Right ventricle myocardium superior (tissue), 1 donor: ENCODE measurements at regions not wholly inside any gene's neighbourhood (a gene's known extent, or its start where the extent isn't known, plus 50 kb on each side); places are given as distances from the start of the nearest gene placed in this dataset.
"Not testable (repeated sequence)": the region's sequence is repeated elsewhere in the genome, so short reads cannot be mapped to it uniquely, and the experiment has no call there.

Experiments
- ATAC-seq: fragments of 200-7000 bp; cut with Tn5 transposase; one replicate; pipeline ENCODE4 v1.9.1; 2020; ENCODE audit warnings: mild to moderate bottlenecking; ENCODE audit not compliant: poor library complexity
- DNase-seq: peaks from one replicate; pipeline ENCODE4 v3.0.0-alpha.2; 2020
- intact Hi-C: fragments of 100-400 bp; cut with DNase I; formaldehyde crosslinking; loops from one replicate; pipeline ENCODE4 v1.11.2; 2022
- donor health status: DM: no; HTN: yes; CAD: no; lungs with severe emphysema.

- intact Hi-C loops, result no loop called here
- ATAC-seq (no peak), DNase-seq (no peak)
These were observed 680.8 kb downstream of the SLITRK1 start for GRCh38 chr13:83201506-83201905.

- DNase-seq, result no peak
- intact Hi-C loops, result no loop called here
- ATAC-seq, result no peak
These were observed 685.0 kb downstream of the SLITRK1 start for GRCh38 chr13:83197316-83197715.

GRCh38 chr13:83190020-83190419 is 692.3 kb downstream of the SLITRK1 start:
- ATAC-seq, result no peak

GRCh38 chr13:83184819-83185218 is 697.5 kb downstream of the SLITRK1 start:
- intact Hi-C loops, result no loop called here
- ATAC-seq, result no peak
- DNase-seq, result no peak

More at GRCh38 chr13:83190020-83190419, 692.3 kb downstream of the SLITRK1 start:
- intact Hi-C loops, result no loop called here
- no peak for DNase-seq

- DNase-seq, result no peak
- intact Hi-C loops, result no loop called here
- no peak for ATAC-seq
These were observed 698.2 kb downstream of the SLITRK1 start for GRCh38 chr13:83184150-83184475.

GRCh38 chr13:83183439-83184149 is 698.7 kb downstream of the SLITRK1 start:
- intact Hi-C loops, result no loop called here
- ATAC-seq, result no peak

GRCh38 chr13:83182845-83183244 is 699.4 kb downstream of the SLITRK1 start:
- ATAC-seq, result no peak
- no peak for DNase-seq
- intact Hi-C loops, result no loop called here

More at GRCh38 chr13:83183439-83184149, 698.7 kb downstream of the SLITRK1 start:
- no peak for DNase-seq

- ATAC-seq, result no peak
- intact Hi-C loops, result no loop called here
- DNase-seq, result no peak
These were observed 704.3 kb downstream of the SLITRK1 start for GRCh38 chr13:83178008-83178407.

GRCh38 chr13:83168590-83168989 is 713.7 kb downstream of the SLITRK1 start:
- ATAC-seq (no peak), DNase-seq (no peak)
- intact Hi-C loops, result no loop called here

- intact Hi-C loops, result no loop called here
- no peak for DNase-seq
These were observed 715.1 kb downstream of the SLITRK1 start for GRCh38 chr13:83167203-83167602.

GRCh38 chr13:83166550-83166949 is 715.7 kb downstream of the SLITRK1 start:
- DNase-seq (no peak), ATAC-seq (no peak)
- intact Hi-C loops, result no loop called here

More at GRCh38 chr13:83167203-83167602, 715.1 kb downstream of the SLITRK1 start:
- ATAC-seq, result no peak

- intact Hi-C loops, result no loop called here
- ATAC-seq, result no peak
- DNase-seq, result no peak
These were observed 719.8 kb downstream of the SLITRK1 start for GRCh38 chr13:83162493-83162892.

GRCh38 chr13:83153848-83154247 is 728.4 kb downstream of the SLITRK1 start:
- intact Hi-C loops, result no loop called here
- ATAC-seq (no peak), DNase-seq (no peak)

- intact Hi-C loops, result no loop called here
These were observed 731.0 kb downstream of the SLITRK1 start for GRCh38 chr13:83151308-83151660.

GRCh38 chr13:83150616-83151307 is 731.5 kb downstream of the SLITRK1 start:
- intact Hi-C loops, result no loop called here
- ATAC-seq (no peak), DNase-seq (no peak)

More at GRCh38 chr13:83151308-83151660, 731.0 kb downstream of the SLITRK1 start:
- ATAC-seq (no peak), DNase-seq (no peak)

- ATAC-seq (no peak), DNase-seq (no peak)
- intact Hi-C loops, result no loop called here
These were observed 745.6 kb downstream of the SLITRK1 start for GRCh38 chr13:83136660-83137059.

- intact Hi-C loops, result no loop called here
- no peak for ATAC-seq
- DNase-seq, result no peak
These were observed 756.5 kb downstream of the SLITRK1 start for GRCh38 chr13:83125791-83126190.

- no peak for ATAC-seq
- DNase-seq, result no peak
- intact Hi-C loops, result no loop called here
These were observed 760.4 kb downstream of the SLITRK1 start for GRCh38 chr13:83121896-83122295.

GRCh38 chr13:83117046-83117445 is 765.2 kb downstream of the SLITRK1 start:
- no peak for ATAC-seq
- intact Hi-C loops, result no loop called here
- no peak for DNase-seq

- ATAC-seq, DNase-seq, intact Hi-C loops: not testable (repeated sequence)
These were observed 780.6 kb downstream of the SLITRK1 start for GRCh38 chr13:83101574-83102247.
